Activated CD4-positive, CD25-positive, alpha-beta regulatory T cell treated with anti-CD3 and anti-CD28 coated beads, Interleukin-2, amount 50 U/mL, for 16 hours (primary cell): ENCODE measurements at regions not wholly inside any gene's neighbourhood (a gene's known extent, or its start where the extent isn't known, plus 50 kb on each side); places are given as distances from the start of the nearest gene placed in this dataset.

Experiments used
- DNase-seq: peaks from one replicate; pipeline ENCODE4 v3.0.0-alpha.2; 2020; ENCODE audit warnings: low read depth, low spot score

GRCh38 chr2:60603533-60604190, 50.2 kb upstream of the BCL11A start:
- DNase-seq: no peak

GRCh38 chr2:60604486-60605064, 51.1 kb upstream of the BCL11A start:
- DNase-seq: no peak

DNA sequence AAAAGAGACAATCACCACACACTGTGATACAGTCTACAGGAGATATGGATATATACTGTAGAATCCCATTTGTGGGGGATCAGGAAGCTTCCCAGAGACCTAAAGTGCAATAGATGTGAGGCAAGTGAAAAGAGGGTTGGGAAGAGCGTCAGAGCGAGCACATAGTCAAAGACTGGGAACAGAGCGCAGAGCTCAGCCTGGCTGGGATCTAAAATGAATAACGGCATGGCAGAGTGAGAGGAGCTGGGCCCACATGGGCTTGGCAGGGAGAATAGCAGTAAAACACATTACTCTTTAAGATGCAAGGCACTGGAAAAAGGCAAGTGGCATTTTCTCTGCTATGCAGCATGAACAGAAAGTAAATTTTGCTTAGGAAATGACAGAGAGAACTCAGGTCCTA, 52.4 kb upstream of the BCL11A start:
- DNase-seq: no peak

DNA sequence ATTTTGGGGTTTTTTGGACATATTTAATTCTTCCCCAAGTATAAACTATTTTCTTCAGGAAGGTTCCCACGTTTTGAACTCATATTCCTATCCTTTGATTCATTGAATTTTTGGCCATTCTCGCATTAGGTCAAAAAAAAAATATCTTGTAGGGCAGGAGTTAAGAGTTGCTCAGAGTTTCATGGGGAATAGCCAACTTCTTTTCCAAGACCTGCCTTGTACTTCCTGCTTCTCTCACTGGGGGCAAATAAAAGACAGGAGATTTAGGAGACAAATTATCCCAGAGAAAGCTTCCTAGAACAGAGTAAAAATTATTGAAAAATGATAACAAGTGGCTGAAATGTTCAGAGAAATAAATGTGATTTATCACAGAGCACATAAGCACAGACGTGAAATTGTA, 55.2 kb upstream of the BCL11A start:
- no peak for DNase-seq

- DNase-seq: no peak
Observed at GRCh38 chr2:60612033-60612432, 58.6 kb upstream of the BCL11A start.

DNA sequence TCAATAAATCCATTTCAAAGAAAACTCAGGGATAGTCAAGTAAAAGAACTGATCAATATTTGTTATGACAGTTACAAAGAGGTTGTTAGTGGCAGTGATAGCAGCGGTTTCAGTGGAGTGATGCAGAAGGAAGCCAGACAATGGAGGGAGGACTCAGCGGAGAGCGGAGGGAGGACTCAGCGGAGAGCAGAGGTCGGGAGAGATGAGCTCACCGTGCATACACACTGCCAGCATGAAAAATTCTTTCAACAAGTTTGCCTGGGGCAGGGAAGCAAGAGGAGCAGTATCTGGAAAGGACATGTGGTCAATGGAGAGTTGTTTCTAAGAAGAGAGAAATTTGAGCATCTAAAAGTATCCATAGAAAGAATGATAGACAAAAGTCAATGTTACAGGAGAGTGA, 60.9 kb upstream of the BCL11A start:
- DNase-seq: no peak

DNA sequence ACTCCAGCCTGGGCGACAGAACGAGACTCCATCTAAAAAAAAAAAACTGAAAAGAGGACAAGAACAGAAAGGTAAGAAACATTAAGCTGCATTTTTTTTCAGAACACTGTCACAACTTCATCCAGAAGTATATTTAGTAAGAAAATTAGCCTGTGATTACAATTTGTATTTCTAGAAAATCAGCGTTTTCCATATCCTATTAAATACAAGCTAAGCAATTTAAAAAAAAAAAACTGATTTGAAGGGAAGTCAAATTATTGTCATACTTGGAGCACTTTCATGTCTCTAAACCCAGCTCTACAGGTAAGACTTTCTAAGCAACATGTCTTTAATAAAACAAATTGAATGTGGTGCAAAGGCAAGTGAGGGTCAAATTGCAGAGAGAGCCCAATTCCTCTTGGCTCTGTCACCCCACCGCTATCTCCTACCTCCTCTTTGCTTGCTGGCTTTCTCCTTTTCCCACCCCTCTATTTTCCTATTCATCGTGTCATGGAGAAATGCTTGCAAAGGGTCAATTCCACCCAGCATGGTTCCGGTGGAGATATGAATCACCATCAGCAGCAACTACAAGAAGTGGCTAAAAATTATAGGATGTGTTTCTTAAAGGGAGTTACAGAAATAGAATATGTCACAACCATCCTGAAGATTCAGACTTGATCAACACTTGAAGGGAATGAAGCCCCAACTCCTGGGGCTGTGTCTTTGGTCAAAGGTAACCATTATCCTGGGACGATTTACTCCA, 68.4 kb upstream of the BCL11A start:
- no peak for DNase-seq

GRCh38 chr2:60623040-60623439, 69.6 kb upstream of the BCL11A start:
- no peak for DNase-seq

DNA sequence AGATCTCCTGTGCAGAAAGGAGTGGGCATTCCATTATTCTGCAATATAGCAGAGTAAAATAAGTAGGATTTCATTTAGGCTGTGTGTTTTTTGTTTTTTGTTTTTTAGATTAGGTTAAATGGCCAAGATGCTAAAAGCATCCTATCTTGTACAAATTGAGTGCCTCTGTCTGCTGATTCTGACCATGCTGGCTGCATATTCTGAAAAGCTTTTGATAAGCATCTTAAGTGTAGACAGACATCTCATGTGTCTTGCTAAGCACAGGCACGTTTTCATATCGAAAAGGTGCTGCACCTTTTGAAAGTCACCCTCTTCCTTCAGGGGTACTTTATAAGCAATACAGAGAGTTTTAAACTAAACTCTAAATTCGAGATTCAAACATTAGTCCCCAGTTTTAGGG, 74.0 kb upstream of the BCL11A start:
- no peak for DNase-seq

DNA sequence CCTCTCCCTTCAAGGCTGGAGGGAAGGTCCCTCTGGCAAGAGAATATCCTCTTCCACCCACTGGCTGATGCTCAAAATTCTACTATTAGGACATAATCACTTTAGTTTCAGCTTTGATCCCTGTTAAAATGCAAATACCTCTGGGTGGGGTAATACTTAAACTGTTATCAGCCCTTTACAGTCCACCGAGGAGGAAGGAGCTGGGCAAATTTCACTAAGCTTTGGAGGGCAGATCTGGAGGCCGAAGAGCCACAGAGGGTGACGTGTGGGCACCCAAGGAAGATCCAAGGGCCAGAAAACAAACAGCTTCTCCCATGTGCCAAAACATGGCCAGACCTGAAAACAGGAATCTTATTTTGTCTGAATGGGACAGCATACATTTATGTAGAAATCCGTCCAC, 74.6 kb upstream of the BCL11A start:
- DNase-seq: no peak

GRCh38 chr2:60628615-60629304, 75.3 kb upstream of the BCL11A start:
- no peak for DNase-seq

GRCh38 chr2:60629305-60629662, 75.8 kb upstream of the BCL11A start:
- DNase-seq: no peak

GRCh38 chr2:60629801-60630385, 76.4 kb upstream of the BCL11A start:
- no peak for DNase-seq

- DNase-seq: no peak
Observed at GRCh38 chr2:60633615-60634014, 80.2 kb upstream of the BCL11A start.

DNA sequence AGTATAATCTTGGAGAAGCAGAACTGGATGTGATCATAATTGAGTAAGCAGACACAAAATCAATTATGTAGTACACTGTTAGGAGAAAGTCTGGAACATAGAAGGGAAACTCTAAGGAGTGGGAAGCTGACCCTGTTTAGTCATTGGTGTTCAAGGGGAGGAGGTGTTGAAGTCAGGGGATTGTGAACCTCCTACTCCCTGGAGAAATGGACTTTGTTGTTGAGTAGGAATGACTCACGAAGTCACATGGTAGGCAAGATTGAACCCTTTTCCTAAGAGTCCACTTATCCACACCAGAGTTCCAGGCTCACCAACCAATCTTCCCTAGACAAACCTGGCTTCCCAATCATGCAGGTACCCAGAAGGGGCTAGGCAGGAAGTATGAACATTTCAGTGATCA, 81.0 kb upstream of the BCL11A start:
- no peak for DNase-seq

GRCh38 chr2:60641811-60642788, 88.6 kb upstream of the BCL11A start:
- DNase-seq: no peak

DNA sequence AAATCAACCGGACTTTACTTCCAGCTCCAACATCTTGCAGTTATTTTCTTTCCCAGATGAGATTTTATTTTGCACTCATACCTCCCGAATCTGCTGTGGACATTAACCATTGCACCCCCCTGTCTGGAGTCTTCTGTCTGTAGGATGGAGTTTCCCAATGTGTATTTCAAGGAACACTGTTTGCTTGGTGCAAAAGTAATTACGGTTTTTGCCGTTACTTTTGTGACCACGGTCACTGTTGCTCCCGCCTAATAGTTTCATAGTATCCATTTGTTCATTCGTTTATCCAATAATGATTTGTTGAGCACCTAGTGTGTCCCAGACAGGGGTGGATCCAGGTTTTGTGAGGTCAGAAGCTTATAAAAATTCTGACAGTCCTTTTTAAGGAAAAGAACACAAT, 90.3 kb upstream of the BCL11A start:
- no peak for DNase-seq

- no peak for DNase-seq
Observed at GRCh38 chr2:60644951-60645350, 91.5 kb upstream of the BCL11A start.

GRCh38 chr2:60648191-60648590, 94.7 kb upstream of the BCL11A start:
- DNase-seq: no peak

DNA sequence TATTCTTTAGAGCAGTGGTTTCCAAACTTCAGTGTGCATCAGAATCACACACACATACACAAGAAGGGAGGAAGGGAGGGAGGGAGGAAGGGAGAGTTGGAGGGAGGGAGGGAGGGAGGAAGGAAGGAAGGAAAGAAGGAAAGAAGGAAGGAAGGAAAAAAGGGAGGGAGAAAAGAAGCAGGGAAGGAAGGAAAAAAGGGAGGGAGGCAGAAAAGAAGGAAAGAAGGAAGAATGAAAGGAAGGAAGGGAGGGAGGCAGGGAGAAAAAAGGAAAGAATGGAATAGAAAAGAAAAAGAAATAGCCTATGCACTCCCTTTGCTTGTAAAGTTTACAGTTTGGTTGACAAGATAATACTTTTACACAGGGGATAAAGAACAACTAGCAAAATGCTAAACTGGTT, 96.3 kb upstream of the BCL11A start:
- no peak for DNase-seq

GRCh38 chr2:60652832-60653340, 99.4 kb upstream of the BCL11A start:
- DNase-seq: no peak
